Smooth muscle cell (in vitro differentiated cells): ENCODE measurements at regions not wholly inside any gene's neighbourhood (a gene's known extent, or its start where the extent isn't known, plus 50 kb on each side); places are given as distances from the start of the nearest gene placed in this dataset.

Source experiments
- DNase-seq: peaks from one replicate; lab custom pipeline; 2025; ENCODE audit not compliant: unreplicated experiment; lab: John Stamatoyannopoulos, UW
- H2AFZ ChIP-seq: fragments of 200-600 bp; sonication (generic); 2 replicates; pipeline ENCODE4 v1.6.0; 2016; ENCODE audit warnings: antibody characterized with exemption, low read depth, mild to moderate bottlenecking
- H3F3A ChIP-seq: fragments of 200-600 bp; sonication (generic); 2 replicates; pipeline ENCODE4 v1.6.0; 2017; ENCODE audit warnings: antibody characterized with exemption, low read depth
- H3K27ac ChIP-seq: fragments of 200-600 bp; sonication (generic); 2 replicates; pipeline ENCODE4 v1.5.1; 2016; ENCODE audit warnings: low read depth, mild to moderate bottlenecking
- H3K27me3 ChIP-seq: fragments of 200-600 bp; sonication (generic); 2 replicates; pipeline ENCODE4 v1.6.1; 2016; ENCODE audit warnings: low read depth, mild to moderate bottlenecking
- H3K36me3 ChIP-seq: fragments of 200-600 bp; sonication (generic); 2 replicates; pipeline ENCODE4 v1.5.1; 2016; ENCODE audit warnings: low read depth
- H3K4me1 ChIP-seq: fragments of 200-600 bp; sonication (generic); 2 replicates; pipeline ENCODE4 v1.5.1; 2016; ENCODE audit warnings: low read depth
- H3K4me2 ChIP-seq: fragments of 200-600 bp; sonication (generic); 2 replicates; pipeline ENCODE4 v1.6.0; 2016; ENCODE audit warnings: mild to moderate bottlenecking
- H3K4me3 ChIP-seq: fragments of 200-600 bp; sonication (generic); 2 replicates; pipeline ENCODE4 v1.5.1; 2016; ENCODE audit warnings: mild to moderate bottlenecking
- H3K79me2 ChIP-seq: fragments of 200-600 bp; sonication (generic); 2 replicates; pipeline ENCODE4 v1.6.0; 2016; ENCODE audit warnings: low read depth, mild to moderate bottlenecking
- H3K9ac ChIP-seq: fragments of 200-600 bp; sonication (generic); 2 replicates; pipeline ENCODE4 v1.6.0; 2016; ENCODE audit warnings: low read depth
- H3K9me3 ChIP-seq: fragments of 200-600 bp; sonication (generic); replicated peaks from 2 replicates; pipeline ENCODE4 v1.5.1; 2016; ENCODE audit warnings: low read depth
- H4K20me1 ChIP-seq: fragments of 200-600 bp; sonication (generic); 2 replicates; pipeline ENCODE4 v1.6.0; 2016; ENCODE audit warnings: low read depth
- CTCF ChIP-seq: fragments of 200-600 bp; sonication (generic); IDR thresholded peaks from 2 replicates; pipeline ENCODE4 v1.5.1; 2017; ENCODE audit warnings: borderline replicate concordance, mild to moderate bottlenecking, antibody characterized with exemption; ENCODE audit not compliant: insufficient read depth, poor library complexity, severe bottlenecking
- WGBS: methylation state at CpG from one replicate; pipeline ENCODE4 v1.1.7; 2016; ENCODE audit warnings: low lambda C conversion rate; 5-methylcytosine and 5-hydroxymethylcytosine counted together

DNA sequence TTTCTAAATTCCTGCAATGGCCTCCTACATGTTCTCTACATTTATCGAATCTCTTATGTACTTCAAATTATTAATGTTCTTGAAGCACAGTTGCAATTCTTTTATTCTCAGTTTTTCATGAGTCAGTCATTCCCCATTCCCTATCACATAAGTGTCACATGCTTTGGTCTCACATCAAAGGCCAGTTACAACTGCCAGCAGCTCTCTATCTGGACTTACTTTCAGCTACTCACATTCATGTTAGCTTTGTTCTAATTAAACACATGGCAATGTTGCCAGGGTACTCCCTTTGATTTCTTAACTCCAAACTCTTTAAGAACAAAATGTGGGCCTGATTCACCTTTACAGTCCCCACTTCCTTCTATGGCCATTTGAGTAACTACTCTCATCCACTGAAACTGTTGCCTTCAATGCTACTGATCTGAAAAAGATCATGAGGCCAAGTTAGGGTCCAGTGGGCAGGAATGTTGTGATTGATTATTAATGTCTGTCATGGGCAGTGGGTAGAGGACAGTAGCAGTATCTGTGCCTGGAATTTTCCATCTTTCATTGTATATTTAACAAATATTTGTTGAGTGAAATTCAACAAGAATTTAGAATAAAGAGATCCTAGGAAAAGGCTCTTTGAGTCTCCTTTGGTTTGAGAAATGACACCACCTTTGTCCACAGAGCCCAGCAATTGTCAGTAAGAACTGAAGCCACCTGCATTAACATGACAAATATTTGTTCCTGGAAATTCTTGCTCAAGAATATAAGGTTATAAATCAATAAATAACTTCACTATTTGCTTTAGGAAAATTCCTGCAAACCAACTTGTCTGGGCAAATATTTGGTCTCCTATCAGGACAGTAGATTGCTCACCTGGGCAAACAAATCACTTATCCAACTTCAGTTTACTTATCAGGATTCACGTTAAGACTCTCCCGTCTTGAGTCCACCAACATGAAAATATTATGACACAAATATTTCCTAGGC, 153.6 kb upstream of the SAMSN1 start:
- Histone ChIP-seq H4K20me1 (no peaks in the 10 kb centered on the region), H3K27ac (no peak overlapping the region), H2AFZ (no peak overlapping the region), H3K27me3 (no peaks in the 10 kb centered on the region), H3F3A (no peaks in the 10 kb centered on the region), H3K36me3 (no peaks in the 10 kb centered on the region), H3K79me2 (no peaks in the 10 kb centered on the region), H3K4me3 (no peak overlapping the region), H3K9ac (no peak overlapping the region), H3K4me2 (no peak overlapping the region), H3K9me3 (no peaks in the 10 kb centered on the region), H3K4me1 (no peaks in the 10 kb centered on the region)
- WGBS = 89% methylated on average over 3 of the region's 3 CpGs
- TF ChIP-seq CTCF = no peak
- no peak for DNase-seq

GRCh38 chr21:14697769-14698168, 151.7 kb upstream of the SAMSN1 start:
- no peaks in the 10 kb centered on the region for H3K36me3 ChIP-seq
- H3K9me3 ChIP-seq = no peaks in the 10 kb centered on the region
- DNase-seq = no peak
- WGBS = 89% methylated on average over 1 of the region's 1 CpG
- no peak overlapping the region for H2AFZ ChIP-seq
- no peak overlapping the region for H3K4me2 ChIP-seq
- H4K20me1 ChIP-seq = no peaks in the 10 kb centered on the region
- no peaks in the 10 kb centered on the region for H3K27me3 ChIP-seq
- H3F3A ChIP-seq = no peaks in the 10 kb centered on the region
- H3K27ac ChIP-seq = no peak overlapping the region
- H3K9ac ChIP-seq = no peak overlapping the region
- TF ChIP-seq CTCF = no peak
- H3K79me2 ChIP-seq = no peaks in the 10 kb centered on the region
- no peaks in the 10 kb centered on the region for H3K4me1 ChIP-seq
- no peak overlapping the region for H3K4me3 ChIP-seq

DNA sequence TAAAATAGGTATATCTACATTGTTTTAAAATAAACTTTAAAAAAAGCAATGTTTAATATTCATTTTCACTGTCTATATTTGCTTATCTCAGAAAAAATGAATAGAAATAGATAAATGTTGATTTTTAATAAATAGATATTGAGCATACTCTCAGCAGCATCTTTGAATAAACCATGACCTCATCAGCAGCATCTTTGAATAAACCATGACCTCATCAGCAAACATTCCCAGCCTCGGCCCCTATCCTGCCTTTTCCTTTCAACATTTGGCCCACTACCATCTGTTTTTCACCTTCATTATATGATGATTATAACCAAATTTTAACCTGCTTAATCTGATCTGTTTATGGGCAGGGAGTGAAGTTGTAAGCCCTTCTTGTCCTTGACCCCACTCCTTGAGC, 148.7 kb upstream of the SAMSN1 start:
- DNase-seq = no peak
- no peak overlapping the region for H3K27ac ChIP-seq
- H3K4me2 ChIP-seq = no peak overlapping the region
- no peaks in the 10 kb centered on the region for H3K79me2 ChIP-seq
- H3K9ac ChIP-seq = no peak overlapping the region
- 88% methylated on average over 1 of the region's 1 CpG for WGBS
- H3K36me3 ChIP-seq = no peaks in the 10 kb centered on the region
- H3K4me3 ChIP-seq = no peak overlapping the region
- no peaks in the 10 kb centered on the region for H3F3A ChIP-seq
- no peaks in the 10 kb centered on the region for H3K4me1 ChIP-seq
- TF ChIP-seq CTCF = no peak
- no peaks in the 10 kb centered on the region for H3K9me3 ChIP-seq
- H4K20me1 ChIP-seq = no peaks in the 10 kb centered on the region
- H3K27me3 ChIP-seq = no peaks in the 10 kb centered on the region
- H2AFZ ChIP-seq = no peak overlapping the region

- Histone ChIP-seq H4K20me1 (no peaks in the 10 kb centered on the region), H3K36me3 (no peaks in the 10 kb centered on the region), H3K9me3 (no peaks in the 10 kb centered on the region), H3F3A (no peaks in the 10 kb centered on the region), H3K27me3 (no peaks in the 10 kb centered on the region), H3K4me2 (no peak overlapping the region), H3K9ac (no peak overlapping the region), H2AFZ (no peak overlapping the region), H3K4me1 (no peaks in the 10 kb centered on the region), H3K27ac (no peak overlapping the region), H3K79me2 (no peaks in the 10 kb centered on the region), H3K4me3 (no peak overlapping the region)
- no peak for DNase-seq
- TF ChIP-seq CTCF = no peak
- WGBS = 90% methylated on average over 3 of the region's 3 CpGs
Measured at GRCh38 chr21:14693997-14694396, 147.9 kb upstream of the SAMSN1 start.
